Stomach (tissue), 8 donors: ENCODE measurements at regions not wholly inside any gene's neighbourhood (a gene's known extent, or its start where the extent isn't known, plus 50 kb on each side); places are given as distances from the start of the nearest gene placed in this dataset.

Source experiments
- DNase-seq, 2 donors: peaks; one replicate each; pipeline versions ENCODE4 v3.0.0 to v3.0.0-alpha.2; 2013 to 2019
- H3K27ac ChIP-seq, 5 donors: fragments of 200-600 bp in 4 of 5; sonication (generic) in 4 of 5; one replicate each; pipeline ENCODE4 v1.5.1; 2013 to 2019; ENCODE audit warnings: mild to moderate bottlenecking in 1 of 5, moderate library complexity in 1 of 5
- H3K27me3 ChIP-seq, 3 donors: fragments of 200-600 bp; sonication (generic); one replicate each; pipeline ENCODE4 v1.5.1; 2017 to 2019; ENCODE audit warnings: mixed run types in 1 of 3
- H3K36me3 ChIP-seq, 4 donors: fragments of 200-600 bp; sonication (generic); 1 replicate in 3 of 4; 2 replicates in 1 of 4; pipeline ENCODE4 v1.5.1; 2016 to 2019
- H3K4me1 ChIP-seq, 4 donors: fragments of 200-600 bp; sonication (generic); one replicate each; pipeline ENCODE4 v1.5.1; 2016 to 2019
- H3K4me3 ChIP-seq, 4 donors: fragments of 200-600 bp; sonication (generic) in 3 of 4; one replicate each; pipeline ENCODE4 v1.5.1; 2016 to 2019; ENCODE audit warnings: mild to moderate bottlenecking in 1 of 4
- H3K9me3 ChIP-seq, 4 donors: fragments of 200-600 bp; sonication (generic); one replicate each; pipeline ENCODE4 v1.5.1; 2016 to 2019
- CTCF ChIP-seq, 7 experiments: fragments of 450-650 bp in 4 of 7; fragments of 200-600 bp in 3 of 7; sonication (generic) in 3 of 7; IDR thresholded peaks; one replicate each; pipeline ENCODE4 v1.5.1; 2016 to 2019; ENCODE audit warnings: antibody characterized with exemption in 7 of 7, control low read depth in 2 of 7, mild to moderate bottlenecking in 1 of 7
- EP300 ChIP-seq: sonication (generic); formaldehyde crosslinking; IDR thresholded peaks from one replicate; pipeline ENCODE4 v1.6.1; 2017; ENCODE audit warnings: antibody characterized with exemption
- POLR2A ChIP-seq, 4 donors: fragments of 450-650 bp; IDR thresholded peaks; one replicate each; pipeline ENCODE4 v1.6.1; 2016; ENCODE audit warnings: antibody characterized with exemption in 4 of 4, control low read depth in 2 of 4, mild to moderate bottlenecking in 1 of 4, moderate library complexity in 1 of 4
- POLR2AphosphoS5 ChIP-seq, 3 donors: sonication (generic); formaldehyde crosslinking; IDR thresholded peaks; one replicate each; pipeline ENCODE4 v1.6.1; 2016; ENCODE audit warnings: antibody characterized with exemption in 3 of 3
- WGBS, 5 donors: extraction: QIAGEN DNeasy Blood & Tissue Kit in 3 of 5; methylation state at CpG; one replicate each; pipeline versions ENCODE4 v1.1.5 to v1.1.7; 2013 to 2018; 5-methylcytosine and 5-hydroxymethylcytosine counted together
- intact Hi-C: fragments of 100-400 bp; cut with DNase I; formaldehyde crosslinking; loops from one replicate; pipeline ENCODE4 v1.15.1; 2023; ENCODE audit warnings: low total_unique reads
- donor health status: healthy with polysubstance abuse.
- donor health status: Bipolar disorder and iron deficiency.
- donor health status: healthy.

GRCh38 chr9:80382211-80382891 is 810.6 kb downstream of the TLE4 start:
- Histone ChIP-seq H3K27ac (no peak overlapping the region), H3K27me3 (no peaks in the 10 kb centered on the region), H3K4me1 (no peaks in the 10 kb centered on the region), H3K36me3 (no peaks in the 10 kb centered on the region), H3K4me3 (no peak overlapping the region), H3K9me3 (no peaks in the 10 kb centered on the region)
- WGBS, 5 donors, result 52 to 69% (median 60%) methylated on average over 5 of the region's 5 CpGs
- intact Hi-C loops, result no loop called here
- TF ChIP-seq POLR2A (IDR thresholded peaks at IDR 0.05) (no peak), EP300 (no peak)
- no peak for DNase-seq

GRCh38 chr9:80380301-80380700 is 808.5 kb downstream of the TLE4 start:
- DNase-seq, result no peak
- H3K4me1 ChIP-seq, result no peaks in the 10 kb centered on the region
- H3K36me3 ChIP-seq, result no peaks in the 10 kb centered on the region
- intact Hi-C loops, result no loop called here
- H3K27me3 ChIP-seq, result no peaks in the 10 kb centered on the region
- 81 to 87% (median 84%) methylated on average over 4 of the region's 4 CpGs for WGBS, 5 donors
- H3K9me3 ChIP-seq, result no peaks in the 10 kb centered on the region
- H3K4me3 ChIP-seq, result no peak overlapping the region
- TF ChIP-seq CTCF (IDR thresholded peaks at IDR 0.05), result no peak
- no peak for TF ChIP-seq EP300
- no peak for TF ChIP-seq POLR2AphosphoS5 (IDR thresholded peaks at IDR 0.05)
- H3K27ac ChIP-seq, result no peak overlapping the region

GRCh38 chr9:80378669-80379293 is 807.0 kb downstream of the TLE4 start:
- intact Hi-C loops, result no loop called here
- TF ChIP-seq POLR2AphosphoS5 (IDR thresholded peaks at IDR 0.05) (no peak), POLR2A (IDR thresholded peaks at IDR 0.05) (no peak), CTCF (IDR thresholded peaks at IDR 0.05) (no peak), EP300 (no peak)
- no peaks in the 10 kb centered on the region for H3K4me1 ChIP-seq
- no peak for DNase-seq
- no peaks in the 10 kb centered on the region for H3K27me3 ChIP-seq
- WGBS, 5 donors, result 70 to 83% (median 71%) methylated on average over 5 of the region's 5 CpGs
- no peak overlapping the region for H3K4me3 ChIP-seq
- no peaks in the 10 kb centered on the region for H3K9me3 ChIP-seq
- no peak overlapping the region for H3K27ac ChIP-seq
- no peaks in the 10 kb centered on the region for H3K36me3 ChIP-seq

- intact Hi-C loops, result no loop called here
Measured at GRCh38 chr9:80376180-80376579, 804.4 kb downstream of the TLE4 start.

GRCh38 chr9:80375477-80375876 is 803.7 kb downstream of the TLE4 start:
- TF ChIP-seq CTCF (IDR thresholded peaks at IDR 0.05), result no peak
- TF ChIP-seq POLR2AphosphoS5 (IDR thresholded peaks at IDR 0.05), result no peak
- Histone ChIP-seq H3K36me3 (no peaks in the 10 kb centered on the region), H3K27me3 (no peaks in the 10 kb centered on the region), H3K9me3 (no peaks in the 10 kb centered on the region), H3K27ac (no peak overlapping the region), H3K4me3 (no peak overlapping the region), H3K4me1 (no peaks in the 10 kb centered on the region)
- intact Hi-C loops, result no loop called here
- no peak for DNase-seq
- WGBS, 5 donors, result 5 to 21% (median 12%) methylated on average over 1 of the region's 1 CpG

More at GRCh38 chr9:80376180-80376579, 804.4 kb downstream of the TLE4 start:
- H3K4me1 ChIP-seq, result no peaks in the 10 kb centered on the region
- WGBS, 5 donors, result 84 to 94% (median 91%) methylated on average over 3 of the region's 3 CpGs
- no peaks in the 10 kb centered on the region for H3K27me3 ChIP-seq
- DNase-seq, result no peak
- no peaks in the 10 kb centered on the region for H3K9me3 ChIP-seq
- H3K4me3 ChIP-seq, result no peak overlapping the region
- TF ChIP-seq POLR2A (IDR thresholded peaks at IDR 0.05) (no peak), POLR2AphosphoS5 (IDR thresholded peaks at IDR 0.05) (no peak)
- H3K36me3 ChIP-seq, result no peaks in the 10 kb centered on the region
- H3K27ac ChIP-seq, result no peak overlapping the region
